KMS-11 (cell line): ENCODE measurements at regions not wholly inside any gene's neighbourhood (a gene's known extent, or its start where the extent isn't known, plus 50 kb on each side); places are given as distances from the start of the nearest gene placed in this dataset.

Experiments used
- H2AFZ ChIP-seq: fragments of 200-600 bp; sonication (generic); 2 replicates; pipeline ENCODE4 v1.6.1; 2016; ENCODE audit warnings: antibody characterized with exemption, mixed run types, low read depth
- H3K27ac ChIP-seq: fragments of 200-600 bp; sonication (generic); 2 replicates; pipeline ENCODE4 v1.6.1; 2016; ENCODE audit warnings: mild to moderate bottlenecking, mixed run types
- H3K27me3 ChIP-seq: fragments of 200-600 bp; sonication (generic); 2 replicates; pipeline ENCODE4 v1.6.1; 2017; ENCODE audit warnings: mild to moderate bottlenecking, low read depth, mixed run types, moderate library complexity; ENCODE audit not compliant: insufficient read depth
- H3K36me3 ChIP-seq: fragments of 200-600 bp; sonication (generic); 2 replicates; pipeline ENCODE4 v1.6.1; 2017; ENCODE audit warnings: mild to moderate bottlenecking, mixed run types; ENCODE audit not compliant: insufficient read depth
- H3K4me1 ChIP-seq: fragments of 200-600 bp; sonication (generic); 2 replicates; pipeline ENCODE4 v1.6.1; 2016; ENCODE audit warnings: mild to moderate bottlenecking, low read depth, mixed run types; ENCODE audit not compliant: poor library complexity, severe bottlenecking
- H3K4me2 ChIP-seq: fragments of 200-600 bp; sonication (generic); 2 replicates; pipeline ENCODE4 v1.7.0; 2016; ENCODE audit warnings: mild to moderate bottlenecking, mixed run types
- H3K4me3 ChIP-seq: fragments of 200-600 bp; sonication (generic); IDR thresholded peaks from 2 replicates; pipeline ENCODE4 v1.6.1; 2017; ENCODE audit warnings: low read depth, low read length, mixed read lengths; ENCODE audit not compliant: insufficient read depth
- H3K79me2 ChIP-seq: fragments of 200-600 bp; sonication (generic); 2 replicates; pipeline ENCODE4 v1.6.1; 2016; ENCODE audit warnings: low read depth, mixed run types; ENCODE audit not compliant: insufficient read depth
- H3K9ac ChIP-seq: fragments of 200-600 bp; sonication (generic); 2 replicates; pipeline ENCODE4 v1.6.1; 2016; ENCODE audit warnings: mild to moderate bottlenecking, mixed run types
- H4K20me1 ChIP-seq: fragments of 200-600 bp; sonication (generic); 2 replicates; pipeline ENCODE4 v1.6.1; 2016; ENCODE audit warnings: mild to moderate bottlenecking, mixed run types; ENCODE audit not compliant: insufficient read depth
- TF ChIP-seq, protein P1 (sequence below): fragments of 200-600 bp; sonication (generic); conservative IDR thresholded peaks from 2 replicates; pipeline ENCODE4 v1.6.1; 2017; ENCODE audit warnings: low read depth, mild to moderate bottlenecking, antibody characterized with exemption, low read length, moderate library complexity, mixed read lengths

- Histone ChIP-seq H3K27me3 (no peaks in the 10 kb centered on the region), H3K36me3 (no peaks in the 10 kb centered on the region), H3K27ac (no peak overlapping the region), H2AFZ (no peak overlapping the region), H3K79me2 (no peaks in the 10 kb centered on the region), H3K9ac (no peak overlapping the region), H4K20me1 (no peaks in the 10 kb centered on the region), H3K4me3 (no peak overlapping the region), H3K4me1 (no peaks in the 10 kb centered on the region), H3K4me2 (no peak overlapping the region)
- TF ChIP-seq, protein P1, sequence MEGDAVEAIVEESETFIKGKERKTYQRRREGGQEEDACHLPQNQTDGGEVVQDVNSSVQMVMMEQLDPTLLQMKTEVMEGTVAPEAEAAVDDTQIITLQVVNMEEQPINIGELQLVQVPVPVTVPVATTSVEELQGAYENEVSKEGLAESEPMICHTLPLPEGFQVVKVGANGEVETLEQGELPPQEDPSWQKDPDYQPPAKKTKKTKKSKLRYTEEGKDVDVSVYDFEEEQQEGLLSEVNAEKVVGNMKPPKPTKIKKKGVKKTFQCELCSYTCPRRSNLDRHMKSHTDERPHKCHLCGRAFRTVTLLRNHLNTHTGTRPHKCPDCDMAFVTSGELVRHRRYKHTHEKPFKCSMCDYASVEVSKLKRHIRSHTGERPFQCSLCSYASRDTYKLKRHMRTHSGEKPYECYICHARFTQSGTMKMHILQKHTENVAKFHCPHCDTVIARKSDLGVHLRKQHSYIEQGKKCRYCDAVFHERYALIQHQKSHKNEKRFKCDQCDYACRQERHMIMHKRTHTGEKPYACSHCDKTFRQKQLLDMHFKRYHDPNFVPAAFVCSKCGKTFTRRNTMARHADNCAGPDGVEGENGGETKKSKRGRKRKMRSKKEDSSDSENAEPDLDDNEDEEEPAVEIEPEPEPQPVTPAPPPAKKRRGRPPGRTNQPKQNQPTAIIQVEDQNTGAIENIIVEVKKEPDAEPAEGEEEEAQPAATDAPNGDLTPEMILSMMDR: no peak
Measured at GRCh38 chr5:15248731-15249130, 251.2 kb upstream of the FBXL7 start.

DNA sequence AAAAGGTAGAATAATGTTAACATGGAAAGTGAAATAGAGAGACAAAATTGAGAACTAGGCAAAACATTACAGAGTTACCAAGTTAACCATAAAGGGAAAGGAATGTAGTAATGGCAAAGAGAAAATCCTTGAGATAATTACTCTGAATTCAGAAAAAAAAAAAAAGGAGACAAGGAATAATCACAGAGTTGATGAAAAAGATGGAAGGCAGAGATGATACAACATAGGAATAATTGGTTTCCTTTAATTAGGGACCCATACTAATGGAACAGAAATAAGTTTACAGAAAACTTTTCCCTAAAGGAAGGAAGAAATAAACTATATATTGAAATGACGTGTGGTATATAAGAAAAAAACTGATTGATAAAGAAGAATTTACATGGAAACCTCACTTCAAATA lies 254.1 kb upstream of the FBXL7 start:
- no peak overlapping the region for H2AFZ ChIP-seq
- TF ChIP-seq, protein P1: no peak
- no peaks in the 10 kb centered on the region for H3K36me3 ChIP-seq
- H3K4me2 ChIP-seq: no peak overlapping the region
- H3K79me2 ChIP-seq: no peaks in the 10 kb centered on the region
- H3K4me3 ChIP-seq: no peak overlapping the region
- no peaks in the 10 kb centered on the region for H4K20me1 ChIP-seq
- no peaks in the 10 kb centered on the region for H3K27me3 ChIP-seq
- H3K4me1 ChIP-seq: no peaks in the 10 kb centered on the region
- no peak overlapping the region for H3K27ac ChIP-seq
- H3K9ac ChIP-seq: no peak overlapping the region

GRCh38 chr5:15243301-15244020 lies 256.5 kb upstream of the FBXL7 start:
- H3K79me2 ChIP-seq: no peaks in the 10 kb centered on the region
- TF ChIP-seq, protein P1: no peak
- H4K20me1 ChIP-seq: no peaks in the 10 kb centered on the region
- no peak overlapping the region for H2AFZ ChIP-seq
- no peaks in the 10 kb centered on the region for H3K27me3 ChIP-seq
- no peak overlapping the region for H3K4me2 ChIP-seq
- no peak overlapping the region for H3K4me3 ChIP-seq
- no peaks in the 10 kb centered on the region for H3K4me1 ChIP-seq
- no peak overlapping the region for H3K9ac ChIP-seq
- no peak overlapping the region for H3K27ac ChIP-seq
- no peaks in the 10 kb centered on the region for H3K36me3 ChIP-seq

GRCh38 chr5:15241216-15241821 lies 258.7 kb upstream of the FBXL7 start:
- Histone ChIP-seq H3K4me2 (no peak overlapping the region), H3K27me3 (no peaks in the 10 kb centered on the region)
- TF ChIP-seq, protein P1: no peak

More at GRCh38 chr5:15241216-15241821, 258.7 kb upstream of the FBXL7 start:
- Histone ChIP-seq H4K20me1 (no peaks in the 10 kb centered on the region), H3K79me2 (no peaks in the 10 kb centered on the region), H2AFZ (no peak overlapping the region), H3K4me3 (no peak overlapping the region), H3K4me1 (peaks cover 6% of the 10 kb centered on the region), H3K27ac (no peak overlapping the region), H3K36me3 (no peaks in the 10 kb centered on the region), H3K9ac (no peak overlapping the region)
